CD14-positive monocyte (primary cell): ENCODE measurements at regions not wholly inside any gene's neighbourhood (a gene's known extent, or its start where the extent isn't known, plus 50 kb on each side); places are given as distances from the start of the nearest gene placed in this dataset.

Experiments used
- DNase-seq, 3 donors: peaks; one replicate each; pipeline ENCODE4 v3.0.0-alpha.2; 2011 to 2022
- H2AFZ ChIP-seq: 2 replicates; pipeline ENCODE4 v1.6.0; 2012; ENCODE audit warnings: mild to moderate bottlenecking, low read depth, low read length, inconsistent platforms; ENCODE audit not compliant: insufficient read depth, poor library complexity, severe bottlenecking
- H3K27ac ChIP-seq, 2 donors: 1 replicate in 1 of 2; 2 replicates in 1 of 2; pipeline ENCODE4 v1.5.1; 2012 to 2013; ENCODE audit warnings: low read length in 2 of 2, control low read depth in 1 of 2, inconsistent platforms in 1 of 2, low read depth in 1 of 2, mild to moderate bottlenecking in 1 of 2
- H3K27me3 ChIP-seq, 2 donors: one replicate each; pipeline versions ENCODE4 v1.6.0 to v1.6.1; 2011 to 2013; ENCODE audit warnings: low read length in 2 of 2; ENCODE audit not compliant: control insufficient read depth in 2 of 2, insufficient read depth in 2 of 2
- H3K36me3 ChIP-seq, 2 donors: replicated peaks in 1 of 2; 1 replicate in 1 of 2; 2 replicates in 1 of 2; pipeline versions ENCODE4 v1.5.1 to v1.6.1; 2012 to 2013; ENCODE audit warnings: low read length in 2 of 2, control low read depth in 1 of 2, inconsistent platforms in 1 of 2, mild to moderate bottlenecking in 1 of 2; ENCODE audit not compliant: insufficient read depth in 2 of 2, control insufficient read depth in 1 of 2
- H3K4me1 ChIP-seq, 2 donors: 1 replicate in 1 of 2; 2 replicates in 1 of 2; pipeline versions ENCODE4 v1.5.1 to v1.6.1; 2012 to 2013; ENCODE audit warnings: low read length in 2 of 2, control low read depth in 1 of 2, inconsistent platforms in 1 of 2, mild to moderate bottlenecking in 1 of 2, moderate library complexity in 1 of 2; ENCODE audit not compliant: insufficient read depth in 2 of 2, control insufficient read depth in 1 of 2
- H3K4me2 ChIP-seq: replicated peaks from 2 replicates; pipeline ENCODE3; 2012; ENCODE audit warnings: low read length, moderate library complexity, mild to moderate bottlenecking; ENCODE audit not compliant: poor library complexity, severe bottlenecking; ENCODE audit errors: extremely low read depth
- H3K4me3 ChIP-seq, 3 experiments: fragments of 200-600 bp in 1 of 3; sonication (generic) in 1 of 3; replicated peaks in 1 of 3; 1 replicate in 2 of 3; 2 replicates in 1 of 3; pipeline ENCODE4 v1.5.1; 2011 to 2013; ENCODE audit warnings: low read length in 3 of 3, mild to moderate bottlenecking in 3 of 3, control low read depth in 2 of 3, low read depth in 2 of 3, inconsistent platforms in 1 of 3, moderate library complexity in 1 of 3
- H3K79me2 ChIP-seq: 2 replicates; pipeline ENCODE4 v1.6.0; 2012; ENCODE audit warnings: mild to moderate bottlenecking, control low read depth, inconsistent platforms, low read length, moderate library complexity; ENCODE audit not compliant: insufficient read depth
- H3K9ac ChIP-seq: 2 replicates; pipeline ENCODE4 v1.6.0; 2017; ENCODE audit warnings: low read length, mild to moderate bottlenecking; ENCODE audit not compliant: insufficient read depth, poor library complexity, severe bottlenecking
- H3K9me3 ChIP-seq, 2 donors: replicated peaks in 1 of 2; 1 replicate in 1 of 2; 2 replicates in 1 of 2; pipeline versions ENCODE4 v1.5.1 to v1.6.1; 2012 to 2013; ENCODE audit warnings: low read length in 2 of 2, control low read depth in 1 of 2; ENCODE audit not compliant: control insufficient read depth in 1 of 2, insufficient read depth in 1 of 2
- H4K20me1 ChIP-seq: 2 replicates; pipeline ENCODE4 v1.6.0; 2012; ENCODE audit warnings: mild to moderate bottlenecking, low read length, control low read depth, moderate library complexity; ENCODE audit not compliant: insufficient read depth
- H3K27ac Mint-ChIP-seq, 7 donors: one replicate each; pipeline ENCODE4 v1.8.0; 2020; ENCODE audit warnings: mild to moderate bottlenecking in 7 of 7, mixed read lengths in 7 of 7, moderate library complexity in 6 of 7, inconsistent platforms in 2 of 7
- H3K27me3 Mint-ChIP-seq, 3 donors: one replicate each; pipeline ENCODE4 v1.8.0; 2021 to 2022; ENCODE audit warnings: low read depth in 3 of 3, mild to moderate bottlenecking in 3 of 3, mixed read lengths in 3 of 3, moderate library complexity in 3 of 3, inconsistent platforms in 1 of 3
- H3K36me3 Mint-ChIP-seq, 2 donors: one replicate each; pipeline ENCODE4 v1.8.0; 2020; ENCODE audit warnings: mixed read lengths in 2 of 2, inconsistent platforms in 1 of 2, mild to moderate bottlenecking in 1 of 2
- H3K4me1 Mint-ChIP-seq: one replicate; pipeline ENCODE4 v1.8.0; 2020; ENCODE audit warnings: mild to moderate bottlenecking, mixed read lengths
- H3K4me3 Mint-ChIP-seq, 2 donors: one replicate each; pipeline ENCODE4 v1.8.0; 2020; ENCODE audit warnings: mild to moderate bottlenecking in 2 of 2, mixed read lengths in 2 of 2, moderate library complexity in 1 of 2
- H3K9me3 Mint-ChIP-seq, 7 donors: one replicate each; pipeline ENCODE4 v1.8.0; 2020 to 2022; ENCODE audit warnings: mixed read lengths in 7 of 7, mild to moderate bottlenecking in 6 of 7, moderate library complexity in 6 of 7, inconsistent platforms in 2 of 7
- CTCF ChIP-seq: fragments of 200-600 bp; IDR thresholded peaks from one replicate; pipeline ENCODE4 v1.8.0; 2022; ENCODE audit warnings: antibody characterized with exemption, mild to moderate bottlenecking
- WGBS: methylation state at CpG from one replicate; pipeline ENCODE4 v1.1.5; 2013; ENCODE audit warnings: missing lambda C conversion rate; ENCODE audit not compliant: insufficient coverage; 5-methylcytosine and 5-hydroxymethylcytosine counted together
- intact Hi-C, 2 donors: fragments of 100-400 bp; cut with micrococcal nuclease; formaldehyde crosslinking; loops; one replicate each; pipeline versions ENCODE4 v1.15.0 to v1.15.1; 2023

GRCh38 chr22:49032821-49033220 lies 794.9 kb downstream of the BRD1 start:
- H3K27ac Mint-ChIP-seq, result no peak overlapping the region

GRCh38 chr22:49031746-49032330 lies 795.8 kb downstream of the BRD1 start:
- no peak for DNase-seq

More at GRCh38 chr22:49032821-49033220, 794.9 kb downstream of the BRD1 start:
- H3K36me3 ChIP-seq, result no peaks in the 10 kb centered on the region
- Mint-ChIP-seq H3K36me3 (no peaks in the 10 kb centered on the region), H3K9me3 (peaks cover 0 to 7% (median 0%) of the 10 kb centered on the region in 7 donors), H3K27me3 (peaks cover 2 to 5% (median 2%) of the 10 kb centered on the region in 3 donors), H3K4me1 (no peaks in the 10 kb centered on the region), H3K4me3 (no peak overlapping the region)
- H3K27ac ChIP-seq, result no peak overlapping the region
- intact Hi-C loops, result no loop called here
- H3K9ac ChIP-seq, result no peak overlapping the region
- H3K27me3 ChIP-seq, result no peaks in the 10 kb centered on the region
- DNase-seq, result no peak
- no peak overlapping the region for H3K4me2 ChIP-seq
- H3K4me1 ChIP-seq, result no peaks in the 10 kb centered on the region
- H3K4me3 ChIP-seq, result no peak overlapping the region
- WGBS, result 80% methylated on average over 14 of the region's 17 CpGs
- H2AFZ ChIP-seq, result no peak overlapping the region
- H3K79me2 ChIP-seq, result no peaks in the 10 kb centered on the region
- TF ChIP-seq CTCF, result no peak
- H4K20me1 ChIP-seq, result no peaks in the 10 kb centered on the region
- no peaks in the 10 kb centered on the region for H3K9me3 ChIP-seq

More at GRCh38 chr22:49031746-49032330, 795.8 kb downstream of the BRD1 start:
- TF ChIP-seq CTCF, result no peak
- Mint-ChIP-seq H3K27me3 (peaks cover 2 to 6% (median 4%) of the 10 kb centered on the region in 3 donors), H3K27ac (peak overlapping the region in 1 of 7 donors; percentile 54), H3K4me3 (no peak overlapping the region), H3K4me1 (no peaks in the 10 kb centered on the region), H3K36me3 (no peaks in the 10 kb centered on the region), H3K9me3 (peaks cover 0 to 3% (median 0%) of the 10 kb centered on the region in 7 donors)
- WGBS, result 68% methylated on average over 4 of the region's 6 CpGs
- Histone ChIP-seq H3K4me2 (no peak overlapping the region), H3K27ac (no peak overlapping the region), H2AFZ (no peak overlapping the region), H3K79me2 (no peaks in the 10 kb centered on the region), H3K27me3 (no peaks in the 10 kb centered on the region), H3K36me3 (no peaks in the 10 kb centered on the region), H3K4me3 (no peak overlapping the region), H4K20me1 (no peaks in the 10 kb centered on the region), H3K9ac (no peak overlapping the region), H3K4me1 (no peaks in the 10 kb centered on the region), H3K9me3 (no peaks in the 10 kb centered on the region)
- intact Hi-C loops, result no loop called here
